ENCODE measurements at regions not wholly inside any gene's neighbourhood (a gene's known extent, or its start where the extent isn't known, plus 50 kb on each side); places are given as distances from the start of the nearest gene placed in this dataset.

DNA sequence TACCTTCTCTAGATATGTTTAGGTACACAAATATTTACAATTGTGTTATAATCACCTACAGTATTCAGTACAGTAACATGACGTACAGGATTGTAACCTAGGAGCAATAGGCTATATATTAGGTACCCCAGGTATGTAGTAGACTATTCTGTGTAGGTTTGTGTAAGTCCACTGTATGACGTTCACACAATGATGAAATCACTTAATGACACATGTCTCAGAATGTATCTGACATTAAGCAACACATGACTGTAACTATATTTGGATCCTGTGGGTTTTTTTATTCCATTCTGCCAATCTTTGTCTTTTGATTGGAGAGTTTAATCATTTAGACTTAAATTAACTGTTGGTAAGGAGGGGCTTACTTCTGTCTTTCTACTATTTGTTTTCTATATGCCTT is 52.1 kb downstream of the STYXL2 start:
- Histone ChIP-seq H3K9ac (ENCODE audit: low read depth, low read length) (no peak overlapping the region), H3K27me3 (ENCODE audit: insufficient read depth, low read length) (no peaks in the 10 kb centered on the region), H3K27ac (ENCODE audit: low read depth, low read length) (no peak overlapping the region), H3K9me3 (ENCODE audit: insufficient read depth, low read depth, low read length) (peaks cover 10% of the 10 kb centered on the region), H3K4me3 (ENCODE audit: low read length) (no peak overlapping the region), H3K4me1 (ENCODE audit: insufficient read depth, low read length) (peaks cover 16% of the 10 kb centered on the region), H3K36me3 (ENCODE audit: insufficient read depth, low read length) (no peaks in the 10 kb centered on the region)
- 91% methylated on average over 1 of the region's 2 CpGs for WGBS

DNA sequence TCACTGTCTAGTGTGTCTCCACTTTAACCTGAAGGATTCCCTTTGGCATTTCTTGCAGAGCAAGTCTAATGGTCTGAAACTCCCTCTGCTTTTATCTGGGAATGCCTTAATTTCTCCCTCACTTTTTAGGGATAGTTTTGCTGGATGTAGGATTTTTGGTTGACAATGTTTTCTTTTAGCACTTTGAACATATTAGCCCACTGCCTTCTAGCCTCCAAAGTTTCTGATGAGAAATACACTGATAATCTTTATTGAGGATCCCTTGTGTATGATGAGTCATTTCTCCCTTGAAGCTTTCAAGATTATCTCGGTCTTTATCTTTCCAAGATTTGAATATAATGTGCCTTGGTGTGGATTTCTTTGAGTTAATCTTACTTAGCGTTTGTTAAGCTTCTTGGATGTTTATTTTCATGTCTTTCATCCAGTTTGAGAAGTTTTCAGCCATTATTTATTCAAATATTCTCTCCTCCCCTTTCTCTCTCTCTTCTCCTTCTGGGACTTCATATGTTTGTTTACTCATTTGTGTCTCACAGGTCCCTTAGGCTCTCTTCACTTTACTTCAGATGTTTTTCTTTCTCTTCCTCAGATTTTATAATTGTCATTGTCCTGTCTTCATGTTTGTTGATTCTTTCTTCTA is 53.1 kb downstream of the STYXL2 start:
- no peaks in the 10 kb centered on the region for H3K36me3 ChIP-seq (ENCODE audit: insufficient read depth, low read length)
- H3K27ac ChIP-seq (ENCODE audit: low read depth, low read length) = no peak overlapping the region
- H3K4me1 ChIP-seq (ENCODE audit: insufficient read depth, low read length) = peaks cover 16% of the 10 kb centered on the region
- H3K9me3 ChIP-seq (ENCODE audit: insufficient read depth, low read depth, low read length) = peaks cover 10% of the 10 kb centered on the region
- no peak overlapping the region for H3K9ac ChIP-seq (ENCODE audit: low read depth, low read length)
- no peaks in the 10 kb centered on the region for H3K27me3 ChIP-seq (ENCODE audit: insufficient read depth, low read length)
- 100% methylated on average over 2 of the region's 2 CpGs for WGBS
- no peak overlapping the region for H3K4me3 ChIP-seq (ENCODE audit: low read length)

DNA sequence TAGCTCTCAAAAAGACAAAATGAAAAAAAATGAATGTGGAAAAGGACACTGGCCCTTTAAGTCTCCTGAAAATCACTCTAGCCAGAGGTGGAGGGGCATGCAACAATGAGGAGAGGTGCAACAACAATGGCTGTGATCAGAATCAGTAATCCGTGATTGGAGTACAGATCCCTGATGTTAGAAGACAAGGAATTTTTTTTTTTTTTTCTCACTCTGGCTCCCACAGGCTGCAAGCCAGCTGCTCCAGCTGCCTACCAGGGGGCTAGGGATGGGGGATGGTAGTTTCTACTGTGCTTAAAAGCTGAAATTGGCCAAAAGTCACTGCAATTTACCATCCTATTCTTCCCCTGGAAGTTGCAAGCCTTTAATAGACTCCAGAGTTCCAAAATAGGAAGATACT is 54.5 kb downstream of the STYXL2 start:
- Histone ChIP-seq H3K27ac (ENCODE audit: low read depth, low read length) (peak overlapping the region; percentile 43; the same call in 1 of the 2 replicates), H3K27me3 (ENCODE audit: insufficient read depth, low read length) (no peaks in the 10 kb centered on the region), H3K4me1 (ENCODE audit: insufficient read depth, low read length) (peaks cover 16% of the 10 kb centered on the region), H3K4me3 (ENCODE audit: low read length) (no peak overlapping the region), H3K36me3 (ENCODE audit: insufficient read depth, low read length) (no peaks in the 10 kb centered on the region), H3K9me3 (ENCODE audit: insufficient read depth, low read depth, low read length) (peaks cover 10% of the 10 kb centered on the region), H3K9ac (ENCODE audit: low read depth, low read length) (peak overlapping the region; percentile 31; the same call in 1 of the 2 replicates)
- 8% methylated on average over 1 of the region's 1 CpG for WGBS

DNA sequence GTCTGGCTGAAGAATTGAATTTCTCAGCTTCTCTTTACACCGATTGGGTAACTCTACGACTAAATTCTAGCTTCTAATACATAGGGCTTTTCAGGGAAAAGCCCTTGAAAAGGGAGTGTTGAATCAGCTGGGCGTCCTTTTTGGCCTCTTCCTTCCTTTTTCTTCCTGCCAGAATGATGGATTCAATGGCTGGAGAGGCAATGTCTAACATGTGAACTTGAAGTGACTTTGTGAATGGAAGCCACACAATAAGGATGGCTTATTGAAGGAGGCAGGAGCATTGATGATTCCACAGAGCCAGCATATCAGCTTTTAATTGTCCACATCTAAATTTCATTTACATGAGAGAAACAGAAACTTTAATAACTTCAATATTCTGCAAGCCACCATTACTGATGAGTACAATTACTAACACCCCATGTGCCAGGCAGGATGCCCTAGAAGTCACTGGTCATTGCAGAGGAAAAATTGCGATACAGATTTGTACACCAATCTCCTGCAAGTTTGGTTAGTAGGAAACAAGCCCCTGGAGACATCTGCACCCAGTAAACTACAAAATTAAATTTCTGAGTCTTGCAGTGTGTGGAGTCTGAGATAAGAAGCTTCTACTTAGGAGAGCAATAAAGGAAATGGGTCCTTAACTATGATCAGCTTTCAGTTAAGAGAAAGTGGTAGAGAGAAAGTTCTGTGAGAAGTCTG is 56.1 kb downstream of the STYXL2 start:
- Histone ChIP-seq H3K27ac (ENCODE audit: low read depth, low read length) (no peak overlapping the region), H3K4me1 (ENCODE audit: insufficient read depth, low read length) (peaks cover 16% of the 10 kb centered on the region), H3K9ac (ENCODE audit: low read depth, low read length) (no peak overlapping the region), H3K27me3 (ENCODE audit: insufficient read depth, low read length) (no peaks in the 10 kb centered on the region), H3K36me3 (ENCODE audit: insufficient read depth, low read length) (no peaks in the 10 kb centered on the region), H3K4me3 (ENCODE audit: low read length) (no peak overlapping the region), H3K9me3 (ENCODE audit: insufficient read depth, low read depth, low read length) (peaks cover 10% of the 10 kb centered on the region)
- 97% methylated on average over 4 of the region's 4 CpGs for whole genome bisulfite sequencing

DNA sequence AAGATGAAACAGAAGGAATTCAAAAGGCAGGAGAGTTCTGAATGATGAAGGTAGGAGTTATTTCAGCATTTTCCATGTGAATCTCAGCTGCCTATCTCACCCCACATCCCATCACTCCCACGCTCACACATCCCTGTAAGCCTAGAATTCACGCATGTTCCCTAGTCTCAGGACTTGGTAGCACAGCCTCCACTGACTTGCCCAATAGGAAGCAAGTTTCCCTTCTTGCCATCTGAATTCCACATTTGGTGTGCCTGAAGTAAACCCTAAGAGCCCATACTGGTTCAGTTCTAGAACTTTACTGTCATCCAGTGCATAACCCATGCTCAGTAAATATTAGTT is 56.6 kb downstream of the STYXL2 start:
- Histone ChIP-seq H3K9ac (ENCODE audit: low read depth, low read length) (no peak overlapping the region), H3K27me3 (ENCODE audit: insufficient read depth, low read length) (no peaks in the 10 kb centered on the region), H3K27ac (ENCODE audit: low read depth, low read length) (no peak overlapping the region), H3K4me3 (ENCODE audit: low read length) (no peak overlapping the region), H3K9me3 (ENCODE audit: insufficient read depth, low read depth, low read length) (peaks cover 10% of the 10 kb centered on the region), H3K36me3 (ENCODE audit: insufficient read depth, low read length) (no peaks in the 10 kb centered on the region), H3K4me1 (ENCODE audit: insufficient read depth, low read length) (peaks cover 16% of the 10 kb centered on the region)
- WGBS = 92% methylated on average over 2 of the region's 2 CpGs

DNA sequence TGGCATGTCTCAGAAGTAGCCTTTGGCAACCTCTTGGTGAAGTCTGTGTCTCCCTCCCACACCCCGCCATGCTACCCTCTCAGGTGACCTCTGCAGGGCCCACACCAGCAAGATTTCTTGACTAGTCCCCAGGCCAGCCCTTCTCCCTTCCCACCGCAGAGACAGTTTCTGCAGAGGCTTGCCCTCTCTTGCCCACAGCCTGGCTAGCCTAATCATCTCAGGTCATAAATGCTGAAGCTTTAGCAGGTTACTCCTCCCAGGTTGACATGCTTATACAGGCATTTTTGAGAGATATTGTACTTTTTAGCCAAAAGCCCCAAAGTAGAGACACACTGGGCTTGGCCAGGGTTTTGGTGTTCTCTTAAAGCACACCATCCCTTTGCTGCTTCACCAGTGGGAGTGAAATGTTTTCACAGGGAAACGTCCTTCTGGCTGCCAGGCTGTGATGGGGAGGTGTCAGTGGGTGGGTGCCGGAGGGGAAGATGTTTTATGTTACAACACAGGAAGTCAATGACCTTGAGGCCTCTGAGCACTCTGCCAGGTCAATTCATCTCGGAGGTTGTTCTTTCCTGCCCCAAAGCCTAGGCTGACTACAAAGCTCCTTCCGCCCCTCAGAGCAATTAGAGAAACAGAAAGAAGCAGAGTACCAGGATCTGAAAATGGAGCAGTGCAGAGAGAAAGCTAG is 58.5 kb downstream of the STYXL2 start:
- Histone ChIP-seq H3K9me3 (ENCODE audit: insufficient read depth, low read depth, low read length) (peaks cover 4% of the 10 kb centered on the region; the same call in 1 of the 2 replicates), H3K4me3 (ENCODE audit: low read length) (no peak overlapping the region), H3K27ac (ENCODE audit: low read depth, low read length) (no peak overlapping the region), H3K36me3 (ENCODE audit: insufficient read depth, low read length) (no peaks in the 10 kb centered on the region), H3K9ac (ENCODE audit: low read depth, low read length) (no peak overlapping the region), H3K27me3 (ENCODE audit: insufficient read depth, low read length) (no peaks in the 10 kb centered on the region), H3K4me1 (ENCODE audit: insufficient read depth, low read length) (peaks cover 23% of the 10 kb centered on the region)
- WGBS = 73% methylated on average over 6 of the region's 6 CpGs

DNA sequence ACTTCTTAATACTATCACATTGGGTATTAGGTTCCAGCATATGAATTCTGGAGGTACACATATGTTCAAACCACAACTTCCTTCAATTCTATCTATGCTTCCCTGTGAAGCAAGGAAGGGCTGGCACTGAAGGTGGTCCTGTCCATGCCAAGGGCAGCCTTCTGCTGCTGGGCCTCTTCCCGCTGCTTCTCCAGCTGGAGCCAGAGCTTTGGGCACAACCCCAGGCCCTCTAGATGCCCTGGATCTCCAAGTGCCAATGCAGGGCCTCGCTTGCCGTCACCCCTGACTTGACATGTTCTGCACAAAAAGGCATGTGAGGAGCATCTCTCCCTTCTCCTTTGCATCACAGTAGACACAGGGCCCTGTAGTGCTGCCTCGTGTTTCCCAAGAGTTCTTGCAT is 62.6 kb downstream of the STYXL2 start:
- Histone ChIP-seq H3K4me1 (ENCODE audit: insufficient read depth, low read length) (peaks cover 22% of the 10 kb centered on the region), H3K9me3 (ENCODE audit: insufficient read depth, low read depth, low read length) (no peaks in the 10 kb centered on the region), H3K27ac (ENCODE audit: low read depth, low read length) (no peak overlapping the region), H3K27me3 (ENCODE audit: insufficient read depth, low read length) (no peaks in the 10 kb centered on the region), H3K9ac (ENCODE audit: low read depth, low read length) (no peak overlapping the region), H3K4me3 (ENCODE audit: low read length) (no peak overlapping the region), H3K36me3 (ENCODE audit: insufficient read depth, low read length) (no peaks in the 10 kb centered on the region)
- 98% methylated on average over 4 of the region's 4 CpGs for WGBS

DNA sequence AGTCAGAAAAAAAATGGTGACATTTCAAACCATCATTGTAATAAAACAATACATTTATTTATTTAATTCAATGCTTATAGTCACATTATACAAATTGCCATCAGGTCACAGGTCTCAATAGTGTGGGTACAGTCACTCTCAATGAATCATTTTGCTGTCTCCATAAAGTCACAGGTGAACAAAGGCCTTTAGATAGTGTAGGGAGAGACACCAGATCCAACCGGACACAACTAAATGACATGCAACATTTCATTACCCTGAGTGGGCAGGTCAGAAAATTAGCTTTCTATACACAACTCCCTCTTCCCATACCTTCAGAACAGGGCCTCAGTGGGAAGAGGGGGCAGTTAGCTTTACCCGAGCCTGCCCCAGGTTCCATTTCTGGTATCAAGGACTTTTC is 63.2 kb downstream of the STYXL2 start:
- WGBS = 92% methylated on average over 2 of the region's 2 CpGs
- H3K9ac ChIP-seq (ENCODE audit: low read depth, low read length) = no peak overlapping the region
- H3K27me3 ChIP-seq (ENCODE audit: insufficient read depth, low read length) = no peaks in the 10 kb centered on the region
- no peak overlapping the region; the same call in 1 of the 2 replicates for H3K27ac ChIP-seq (ENCODE audit: low read depth, low read length)
- H3K36me3 ChIP-seq (ENCODE audit: insufficient read depth, low read length) = no peaks in the 10 kb centered on the region
- no peaks in the 10 kb centered on the region for H3K9me3 ChIP-seq (ENCODE audit: insufficient read depth, low read depth, low read length)
- peaks cover 25% of the 10 kb centered on the region for H3K4me1 ChIP-seq (ENCODE audit: insufficient read depth, low read length)
- no peak overlapping the region for H3K4me3 ChIP-seq (ENCODE audit: low read length)

DNA sequence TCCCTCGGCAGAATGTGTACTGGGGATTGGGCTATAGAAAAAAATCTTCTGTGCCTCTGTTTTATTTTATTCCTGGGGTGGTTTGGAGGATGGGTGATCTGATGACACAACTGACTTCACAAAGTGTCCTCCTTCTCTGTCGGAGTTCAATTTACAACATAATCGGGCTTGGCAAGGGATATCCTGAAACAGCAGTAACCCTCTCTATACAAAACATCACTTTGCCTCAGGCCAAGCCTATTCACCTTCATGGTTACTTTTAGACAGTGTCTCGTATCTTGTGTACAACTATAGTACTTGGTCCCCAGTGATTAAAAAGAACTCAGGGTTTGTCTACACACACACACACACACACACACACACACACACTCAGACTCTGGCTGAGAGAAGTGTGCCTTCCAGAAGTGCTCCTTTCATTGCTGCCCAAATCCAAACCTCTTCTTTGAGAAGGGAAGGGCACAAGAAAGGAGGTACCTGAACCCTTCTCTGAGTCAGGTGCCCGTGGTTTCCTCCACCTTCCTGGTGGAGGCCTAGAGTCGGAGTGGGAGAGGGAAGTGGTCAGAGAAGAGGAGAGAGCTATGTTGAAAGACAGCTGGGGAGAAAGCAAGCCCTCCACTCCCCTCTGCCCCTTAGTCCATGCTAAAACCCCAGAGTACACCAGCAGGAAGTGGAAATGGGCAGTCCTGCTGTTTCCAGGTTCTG is 62.4 kb upstream of the POU2F1 start:
- Histone ChIP-seq H3K27me3 (ENCODE audit: insufficient read depth, low read length) (no peaks in the 10 kb centered on the region), H3K9ac (ENCODE audit: low read depth, low read length) (no peak overlapping the region), H3K9me3 (ENCODE audit: insufficient read depth, low read depth, low read length) (no peaks in the 10 kb centered on the region), H3K36me3 (ENCODE audit: insufficient read depth, low read length) (no peaks in the 10 kb centered on the region), H3K4me1 (ENCODE audit: insufficient read depth, low read length) (peaks cover 36% of the 10 kb centered on the region), H3K4me3 (ENCODE audit: low read length) (no peak overlapping the region), H3K27ac (ENCODE audit: low read depth, low read length) (peak overlapping the region; percentile 67)
- WGBS = 35% methylated on average over 6 of the region's 6 CpGs

DNA sequence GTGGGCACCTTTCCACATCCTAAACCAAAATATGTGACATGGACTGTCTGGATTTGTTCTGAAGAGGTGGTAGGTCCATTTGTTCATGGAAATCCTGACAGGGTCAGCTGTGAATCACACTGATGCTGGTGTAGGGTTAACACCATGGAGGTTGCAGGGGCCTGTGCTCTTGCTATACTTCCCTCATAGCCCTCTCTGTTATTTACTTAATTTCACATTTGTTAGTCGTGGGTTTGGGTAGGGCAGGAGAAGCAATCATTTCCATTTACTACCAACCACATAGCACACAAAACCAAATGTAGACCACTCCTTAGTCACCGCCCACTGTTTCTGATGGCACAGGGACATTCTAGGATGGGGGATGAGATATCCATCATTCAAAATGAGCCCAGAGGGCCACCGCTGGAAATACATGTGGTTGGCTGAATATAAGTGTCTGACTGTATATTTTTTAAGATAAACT is 61.8 kb upstream of the POU2F1 start:
- Histone ChIP-seq H3K4me3 (ENCODE audit: low read length) (no peak overlapping the region), H3K36me3 (ENCODE audit: insufficient read depth, low read length) (no peaks in the 10 kb centered on the region), H3K27me3 (ENCODE audit: insufficient read depth, low read length) (no peaks in the 10 kb centered on the region), H3K9ac (ENCODE audit: low read depth, low read length) (no peak overlapping the region), H3K9me3 (ENCODE audit: insufficient read depth, low read depth, low read length) (no peaks in the 10 kb centered on the region), H3K27ac (ENCODE audit: low read depth, low read length) (peak overlapping the region; percentile 67), H3K4me1 (ENCODE audit: insufficient read depth, low read length) (peaks cover 42% of the 10 kb centered on the region)
- 85% methylated on average over 3 of the region's 3 CpGs for WGBS

DNA sequence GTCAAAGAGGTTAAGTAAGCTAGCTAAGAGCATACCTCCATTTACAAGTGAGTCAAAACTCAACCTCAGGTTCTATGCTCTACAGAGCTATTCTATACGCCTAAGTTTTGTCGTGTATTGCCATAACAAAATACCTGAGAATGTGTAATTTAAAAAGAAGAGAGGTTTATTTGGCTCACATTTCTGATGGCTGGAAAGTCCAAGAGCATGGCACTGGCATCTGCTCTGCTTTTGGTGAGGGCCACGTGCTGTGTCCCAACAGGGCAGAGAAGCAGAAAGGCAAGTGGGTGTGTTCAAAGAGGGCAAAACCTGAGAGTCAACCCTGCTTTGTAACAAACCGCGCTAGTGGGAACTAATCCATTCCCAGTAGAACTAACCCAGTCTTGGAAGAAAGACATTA is 60.9 kb upstream of the POU2F1 start:
- H3K27me3 ChIP-seq (ENCODE audit: insufficient read depth, low read length) = no peaks in the 10 kb centered on the region
- H3K9me3 ChIP-seq (ENCODE audit: insufficient read depth, low read depth, low read length) = no peaks in the 10 kb centered on the region
- peaks cover 47% of the 10 kb centered on the region for H3K4me1 ChIP-seq (ENCODE audit: insufficient read depth, low read length)
- H3K4me3 ChIP-seq (ENCODE audit: low read length) = no peak overlapping the region
- H3K27ac ChIP-seq (ENCODE audit: low read depth, low read length) = no peak overlapping the region
- no peaks in the 10 kb centered on the region for H3K36me3 ChIP-seq (ENCODE audit: insufficient read depth, low read length)
- 95% methylated on average over 5 of the region's 5 CpGs for WGBS
- no peak overlapping the region for H3K9ac ChIP-seq (ENCODE audit: low read depth, low read length)
